ENCODE measurements at regions not wholly inside any gene's neighbourhood (a gene's known extent, or its start where the extent isn't known, plus 50 kb on each side); places are given as distances from the start of the nearest gene placed in this dataset.

- TF ChIP-seq KDM1A (IDR thresholded peaks at IDR 0.05; ENCODE audit: borderline replicate concordance, low read length) = no peak
- TF ChIP-seq EZH2 (IDR thresholded peaks at IDR 0.05; ENCODE audit: low read depth, low read length, severe bottlenecking) = no peak
- no peak for TF ChIP-seq CTCF (IDR thresholded peaks at IDR 0.05; ENCODE audit: control extremely low read depth in 1 of 3, insufficient read depth in 1 of 3, low read depth in 1 of 3, low read length in 3 of 3)
- TF ChIP-seq CEBPB (IDR thresholded peaks at IDR 0.05; ENCODE audit: low read depth, low read length) = no peak
- TF ChIP-seq SIN3A (conservative IDR thresholded peaks at IDR 0.05 in 1 of 2, IDR thresholded peaks at IDR 0.05 in 1 of 2; ENCODE audit: low read depth in 1 of 2, low read length in 2 of 2) = no peak
- no peak for TF ChIP-seq POLR2A (IDR thresholded peaks at IDR 0.05; ENCODE audit: control extremely low read depth in 1 of 2, low read depth in 2 of 2, low read length in 2 of 2)
- TF ChIP-seq POLR2AphosphoS5 (IDR thresholded peaks at IDR 0.05; ENCODE audit: low read depth, low read length) = no peak
- no peak for TF ChIP-seq SRF (IDR thresholded peaks at IDR 0.05; ENCODE audit: low read depth, low read length)
- no peak for TF ChIP-seq ATF3 (IDR thresholded peaks at IDR 0.05; ENCODE audit: insufficient read depth, low read depth, low read length)
- no peak for TF ChIP-seq TAF1 (IDR thresholded peaks at IDR 0.05; ENCODE audit: low read depth, low read length)
- no peak for TF ChIP-seq HDAC2 (IDR thresholded peaks at IDR 0.05; ENCODE audit: borderline replicate concordance in 1 of 2, low read depth in 2 of 2, low read length in 2 of 2)
- no peak for TF ChIP-seq BRCA1 (IDR thresholded peaks at IDR 0.05; ENCODE audit: low read depth, low read length)
- TF ChIP-seq HDAC6 (IDR thresholded peaks at IDR 0.05; ENCODE audit: low read depth, low read length) = no peak
- TF ChIP-seq USF2 (IDR thresholded peaks at IDR 0.05; ENCODE audit: low read length) = no peak
Observed at GRCh38 chr14:94857950-94858349, 88.0 kb upstream of the GSC start.

Data from H1 (cell line).